ENCODE measurements at regions not wholly inside any gene's neighbourhood (a gene's known extent, or its start where the extent isn't known, plus 50 kb on each side); places are given as distances from the start of the nearest gene placed in this dataset.

DNA sequence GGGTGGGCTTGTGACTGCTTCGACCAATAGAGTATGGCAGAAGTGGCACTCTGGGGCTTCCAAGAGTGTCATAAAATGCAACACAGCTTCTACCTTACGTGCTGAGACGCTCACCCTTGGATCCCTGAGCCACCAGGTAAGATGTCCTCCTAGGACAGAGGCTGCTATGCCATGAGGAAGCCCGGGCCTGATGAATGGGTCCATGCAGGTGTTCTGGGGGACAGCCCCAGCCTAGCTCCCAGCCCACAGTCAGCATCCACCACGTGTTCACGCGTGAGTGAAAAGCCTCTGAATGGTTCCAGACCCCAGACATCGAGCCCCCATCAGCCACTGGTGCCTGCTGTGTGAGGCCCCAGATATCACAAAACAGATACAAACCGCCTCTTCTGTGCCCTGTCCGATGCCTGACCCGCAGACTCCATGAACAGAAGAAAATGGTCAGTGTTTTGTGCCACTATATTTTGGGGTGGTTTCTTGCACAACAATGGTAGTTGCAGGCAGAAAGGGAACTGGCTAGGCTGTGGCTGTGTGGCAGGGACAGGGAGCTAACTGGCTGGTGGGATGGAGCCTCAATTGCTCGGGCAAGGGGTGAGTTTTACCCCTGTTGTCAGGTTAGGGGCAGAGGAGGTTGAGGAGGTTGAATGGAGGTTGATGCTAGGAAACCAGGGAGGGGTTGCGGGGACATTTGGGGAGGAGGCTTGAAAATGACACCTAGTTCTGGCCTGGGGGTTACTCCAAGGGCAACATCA is 92.2 kb downstream of the LINGO1 start:
- Histone ChIP-seq H3K9me3 (ENCODE audit: insufficient read depth, low read depth, low read length) (no peaks in the 10 kb centered on the region), H3K27ac (ENCODE audit: low read depth, low read length) (no peak overlapping the region), H3K27me3 (ENCODE audit: insufficient read depth, low read length) (no peaks in the 10 kb centered on the region), H3K4me3 (ENCODE audit: low read length) (no peak overlapping the region), H3K9ac (ENCODE audit: low read depth, low read length) (no peak overlapping the region), H3K36me3 (ENCODE audit: insufficient read depth, low read length) (no peaks in the 10 kb centered on the region), H3K4me1 (ENCODE audit: insufficient read depth, low read length) (peaks cover 28% of the 10 kb centered on the region)
- 76% methylated on average over 13 of the region's 13 CpGs for WGBS

DNA sequence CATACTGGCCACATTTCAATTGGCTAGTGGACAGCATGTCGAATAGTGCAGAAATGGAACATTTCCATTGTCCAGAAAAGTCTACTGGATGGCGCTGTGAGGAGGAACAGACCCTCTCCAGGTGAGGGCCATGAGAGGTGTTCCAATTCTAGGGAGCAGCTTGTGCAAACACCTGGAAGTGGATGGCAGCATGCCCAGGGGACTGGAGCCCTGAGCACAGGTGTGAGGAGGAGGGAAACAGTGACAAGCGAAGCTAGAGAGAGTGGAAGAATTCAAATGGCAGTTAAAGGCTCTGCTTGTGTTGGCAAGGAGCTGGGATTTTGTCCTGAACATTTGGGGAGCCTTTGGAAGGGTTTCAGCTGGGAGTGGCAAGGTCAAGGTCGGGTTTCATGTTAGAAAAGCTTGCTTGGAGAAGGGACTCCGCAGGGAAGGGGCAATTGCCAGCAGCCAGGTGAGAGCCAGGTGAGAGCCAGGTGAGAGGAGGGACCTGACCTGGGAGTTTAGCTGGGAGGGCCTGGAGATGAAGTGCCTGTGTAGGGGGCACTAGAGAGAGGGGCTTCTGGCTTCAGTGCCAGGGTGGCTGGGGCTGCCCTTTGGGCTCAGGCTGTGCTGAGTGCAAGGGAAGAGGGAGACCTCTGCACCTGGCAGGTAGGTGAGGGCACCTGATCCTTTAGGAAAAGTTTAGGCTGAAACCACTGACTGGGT is 93.8 kb downstream of the LINGO1 start:
- Histone ChIP-seq H3K27ac (ENCODE audit: low read depth, low read length) (no peak overlapping the region), H3K4me1 (ENCODE audit: insufficient read depth, low read length) (peaks cover 32% of the 10 kb centered on the region), H3K9me3 (ENCODE audit: insufficient read depth, low read depth, low read length) (no peaks in the 10 kb centered on the region), H3K4me3 (ENCODE audit: low read length) (no peak overlapping the region), H3K36me3 (ENCODE audit: insufficient read depth, low read length) (no peaks in the 10 kb centered on the region), H3K9ac (ENCODE audit: low read depth, low read length) (no peak overlapping the region), H3K27me3 (ENCODE audit: insufficient read depth, low read length) (no peaks in the 10 kb centered on the region)
- 82% methylated on average over 5 of the region's 5 CpGs for WGBS

DNA sequence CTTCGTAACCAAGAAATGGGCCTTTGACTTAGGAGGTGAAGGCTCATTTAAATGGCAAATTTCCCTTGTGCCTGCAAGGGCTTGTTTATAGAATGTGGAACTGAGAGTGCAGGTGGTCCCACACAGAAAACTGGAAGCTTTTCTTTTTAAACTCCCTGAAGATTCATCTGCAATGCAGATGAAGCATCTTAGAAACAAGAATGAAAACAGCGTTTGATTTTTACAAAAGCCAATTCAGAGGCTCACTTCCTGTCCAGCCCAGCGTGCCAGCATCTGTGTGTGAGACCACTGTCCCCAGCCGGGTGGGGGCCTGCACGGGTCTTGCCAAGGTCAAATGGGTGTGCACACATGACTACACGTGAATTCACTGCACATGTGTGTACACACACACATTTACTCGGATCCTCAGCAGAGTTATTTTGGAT is 94.7 kb downstream of the LINGO1 start:
- peaks cover 40% of the 10 kb centered on the region for H3K4me1 ChIP-seq (ENCODE audit: insufficient read depth, low read length)
- no peak overlapping the region for H3K9ac ChIP-seq (ENCODE audit: low read depth, low read length)
- no peaks in the 10 kb centered on the region for H3K27me3 ChIP-seq (ENCODE audit: insufficient read depth, low read length)
- H3K4me3 ChIP-seq (ENCODE audit: low read length): no peak overlapping the region
- no peak overlapping the region; the same call in 1 of the 2 replicates for H3K27ac ChIP-seq (ENCODE audit: low read depth, low read length)
- no peaks in the 10 kb centered on the region for H3K36me3 ChIP-seq (ENCODE audit: insufficient read depth, low read length)
- WGBS: 56% methylated on average over 7 of the region's 7 CpGs
- no peaks in the 10 kb centered on the region for H3K9me3 ChIP-seq (ENCODE audit: insufficient read depth, low read depth, low read length)

DNA sequence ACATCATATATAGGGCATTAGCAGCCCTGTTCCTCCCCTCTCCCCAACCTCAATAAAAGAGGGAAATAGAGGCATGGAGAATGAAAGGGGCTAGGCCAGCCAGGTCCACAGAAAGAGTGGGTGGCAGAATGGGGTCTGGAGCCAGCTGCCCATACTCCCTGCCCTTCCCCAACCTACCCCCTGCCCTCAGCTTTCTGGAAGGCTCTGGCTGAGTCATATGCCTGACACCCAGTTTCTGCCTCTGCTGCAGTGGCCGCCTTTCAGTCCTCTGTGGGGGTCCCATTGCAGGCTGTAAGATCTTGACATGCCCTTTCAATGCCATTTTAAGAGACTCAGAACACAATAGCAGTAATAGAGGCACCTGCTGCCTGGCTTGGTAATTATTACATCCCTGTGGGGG is 95.7 kb downstream of the LINGO1 start:
- H3K4me1 ChIP-seq (ENCODE audit: insufficient read depth, low read length): peaks cover 40% of the 10 kb centered on the region

DNA sequence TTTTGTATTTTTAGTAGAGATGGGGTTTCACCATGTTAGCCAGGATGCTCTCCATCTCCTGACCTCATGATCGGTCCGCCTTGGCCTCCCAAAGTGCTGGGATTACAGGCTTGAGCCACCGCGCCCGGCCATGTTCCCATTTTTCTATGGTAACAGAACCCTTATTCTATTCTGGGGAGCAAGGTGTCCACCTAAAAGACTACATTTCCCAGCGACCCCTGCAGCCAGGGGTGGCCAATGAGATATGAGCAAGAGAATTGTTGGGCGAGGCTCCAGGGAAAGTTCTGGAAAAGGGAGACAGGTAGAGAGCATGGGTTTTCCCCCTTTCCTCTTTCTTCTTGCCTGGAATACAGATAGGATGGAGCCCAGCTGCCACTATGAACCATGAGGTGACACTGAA is 96.9 kb downstream of the LINGO1 start:
- 94% methylated on average over 7 of the region's 7 CpGs for WGBS
- Histone ChIP-seq H3K27ac (ENCODE audit: low read depth, low read length) (no peak overlapping the region), H3K27me3 (ENCODE audit: insufficient read depth, low read length) (no peaks in the 10 kb centered on the region), H3K9me3 (ENCODE audit: insufficient read depth, low read depth, low read length) (no peaks in the 10 kb centered on the region), H3K4me3 (ENCODE audit: low read length) (no peak overlapping the region), H3K4me1 (ENCODE audit: insufficient read depth, low read length) (peaks cover 38% of the 10 kb centered on the region), H3K9ac (ENCODE audit: low read depth, low read length) (no peak overlapping the region), H3K36me3 (ENCODE audit: insufficient read depth, low read length) (no peaks in the 10 kb centered on the region)

More for the DNA sequence above, 95.7 kb downstream of the LINGO1 start:
- no peaks in the 10 kb centered on the region for H3K9me3 ChIP-seq (ENCODE audit: insufficient read depth, low read depth, low read length)
- no peak overlapping the region for H3K9ac ChIP-seq (ENCODE audit: low read depth, low read length)
- H3K36me3 ChIP-seq (ENCODE audit: insufficient read depth, low read length): no peaks in the 10 kb centered on the region
- H3K27me3 ChIP-seq (ENCODE audit: insufficient read depth, low read length): no peaks in the 10 kb centered on the region
- WGBS: 72% methylated on average over 1 of the region's 1 CpG
- no peak overlapping the region for H3K4me3 ChIP-seq (ENCODE audit: low read length)
- no peak overlapping the region for H3K27ac ChIP-seq (ENCODE audit: low read depth, low read length)
